Effector memory CD8-positive, alpha-beta T cell (primary cell): ENCODE measurements at regions not wholly inside any gene's neighbourhood (a gene's known extent, or its start where the extent isn't known, plus 50 kb on each side); places are given as distances from the start of the nearest gene placed in this dataset.
"Not testable (repeated sequence)": the region's sequence is repeated elsewhere in the genome, so short reads cannot be mapped to it uniquely, and the experiment has no call there.

Experiments used
- ATAC-seq: fragments of 150-1000 bp; cut with Tn5 transposase; replicated peaks from 2 replicates; pipeline ENCODE4 v1.10.0; 2021; ENCODE audit warnings: mild to moderate bottlenecking, moderate library complexity
- DNase-seq, 3 experiments: peaks; one replicate each; pipeline ENCODE4 v3.0.0; 2021
- H3K27ac Mint-ChIP-seq, 2 donors: one replicate each; pipeline ENCODE4 v1.8.0; 2022; ENCODE audit warnings: mild to moderate bottlenecking in 2 of 2, mixed read lengths in 2 of 2, moderate library complexity in 2 of 2
- H3K27me3 Mint-ChIP-seq, 2 donors: one replicate each; pipeline ENCODE4 v1.8.0; 2022; ENCODE audit warnings: mixed read lengths in 2 of 2
- H3K36me3 Mint-ChIP-seq: one replicate; pipeline ENCODE4 v1.8.0; 2022; ENCODE audit warnings: mild to moderate bottlenecking, moderate library complexity, mixed read lengths; ENCODE audit not compliant: insufficient read depth
- H3K4me1 Mint-ChIP-seq, 2 donors: one replicate each; pipeline ENCODE4 v1.8.0; 2022; ENCODE audit warnings: low read depth in 2 of 2, mixed read lengths in 2 of 2
- H3K4me3 Mint-ChIP-seq, 2 donors: one replicate each; pipeline ENCODE4 v1.8.0; 2022; ENCODE audit warnings: mild to moderate bottlenecking in 2 of 2, mixed read lengths in 2 of 2, moderate library complexity in 2 of 2
- H3K9me3 Mint-ChIP-seq, 2 donors: one replicate each; pipeline ENCODE4 v1.8.0; 2022; ENCODE audit warnings: mixed read lengths in 2 of 2

GRCh38 chr4:142897518-142897917 is 51.4 kb upstream of the INPP4B start:
- H3K4me1 Mint-ChIP-seq, H3K36me3 Mint-ChIP-seq, H3K9me3 Mint-ChIP-seq, DNase-seq, ATAC-seq, H3K27ac Mint-ChIP-seq, H3K4me3 Mint-ChIP-seq: not testable (repeated sequence)
- peaks cover 7 to 19% of the 10 kb centered on the region in 2 donors for H3K27me3 Mint-ChIP-seq

- no peaks in the 10 kb centered on the region for H3K4me1 Mint-ChIP-seq
- H3K27ac Mint-ChIP-seq: no peak overlapping the region
- ATAC-seq: no peak
- H3K9me3 Mint-ChIP-seq: peaks cover 0 to 3% of the 10 kb centered on the region in 2 donors
- DNase-seq: no peak
- no peaks in the 10 kb centered on the region for H3K36me3 Mint-ChIP-seq
- peaks cover 11 to 12% of the 10 kb centered on the region in 2 donors for H3K27me3 Mint-ChIP-seq
- H3K4me3 Mint-ChIP-seq: no peak overlapping the region
Observed at GRCh38 chr4:142900622-142901021, 54.5 kb upstream of the INPP4B start.

- Mint-ChIP-seq H3K9me3 (peaks cover 0 to 2% of the 10 kb centered on the region in 2 donors), H3K4me3 (no peak overlapping the region), H3K36me3 (no peaks in the 10 kb centered on the region), H3K27me3 (peaks cover 12 to 14% of the 10 kb centered on the region in 2 donors), H3K4me1 (no peaks in the 10 kb centered on the region), H3K27ac (no peak overlapping the region)
- ATAC-seq (no peak), DNase-seq (no peak)
Observed at GRCh38 chr4:142901166-142901662, 55.1 kb upstream of the INPP4B start.

- not testable (repeated sequence) for H3K4me1 Mint-ChIP-seq, H3K36me3 Mint-ChIP-seq, H3K4me3 Mint-ChIP-seq, DNase-seq, ATAC-seq, H3K9me3 Mint-ChIP-seq, H3K27ac Mint-ChIP-seq
- peaks cover 11 to 12% of the 10 kb centered on the region in 2 donors for H3K27me3 Mint-ChIP-seq
Observed at GRCh38 chr4:142903617-142904016, 57.5 kb upstream of the INPP4B start.

DNA sequence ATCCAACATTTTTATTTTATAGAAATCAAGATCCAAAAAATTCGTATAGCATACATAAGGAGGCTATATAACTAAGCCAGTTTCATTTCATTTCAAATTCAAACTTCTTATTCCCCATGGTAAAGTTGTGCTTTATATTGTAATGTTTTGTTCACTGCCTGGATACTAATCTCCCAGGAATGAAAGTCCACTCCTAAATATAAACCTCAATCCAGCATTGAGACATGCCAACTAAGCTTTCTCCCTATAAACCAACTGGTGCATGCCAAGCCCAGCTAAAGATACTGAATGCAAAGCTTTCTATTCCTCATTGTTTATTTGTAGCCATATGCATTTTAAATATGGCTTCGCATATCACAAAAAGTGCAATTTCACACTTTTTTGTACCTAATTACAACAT is 63.8 kb upstream of the INPP4B start:
- Mint-ChIP-seq H3K4me3 (no peak overlapping the region), H3K27me3 (peaks cover 0 to 11% of the 10 kb centered on the region in 2 donors), H3K9me3 (no peaks in the 10 kb centered on the region), H3K27ac (no peak overlapping the region), H3K36me3 (no peaks in the 10 kb centered on the region), H3K4me1 (no peaks in the 10 kb centered on the region)
- DNase-seq: no peak
- no peak for ATAC-seq

DNA sequence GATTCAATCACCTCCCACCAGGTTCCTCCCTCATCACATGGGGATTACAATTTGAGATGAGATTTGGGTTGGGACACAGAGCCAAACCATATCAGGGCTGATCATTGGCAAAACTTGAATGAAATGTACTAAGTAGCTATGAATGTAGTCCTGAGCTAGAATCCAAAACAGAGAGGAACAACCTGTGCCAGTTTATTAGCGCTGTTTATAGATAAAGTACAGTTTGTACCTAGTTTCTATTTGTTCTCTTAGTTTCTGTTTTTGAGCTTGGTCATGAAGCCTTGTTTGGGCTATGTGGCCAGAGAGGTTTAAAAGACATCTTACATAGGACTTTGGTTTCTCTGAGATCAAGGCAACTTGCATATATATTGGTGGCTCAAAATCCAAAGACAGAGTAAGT is 66.9 kb upstream of the INPP4B start:
- no peaks in the 10 kb centered on the region for H3K27me3 Mint-ChIP-seq
- DNase-seq (no peak), ATAC-seq (no peak)
- H3K36me3 Mint-ChIP-seq: no peaks in the 10 kb centered on the region
- H3K4me3 Mint-ChIP-seq: no peak overlapping the region
- H3K9me3 Mint-ChIP-seq: no peaks in the 10 kb centered on the region
- no peaks in the 10 kb centered on the region for H3K4me1 Mint-ChIP-seq
- no peak overlapping the region for H3K27ac Mint-ChIP-seq

- Mint-ChIP-seq H3K9me3 (no peaks in the 10 kb centered on the region), H3K27me3 (no peaks in the 10 kb centered on the region), H3K27ac (no peak overlapping the region), H3K4me3 (no peak overlapping the region), H3K4me1 (no peaks in the 10 kb centered on the region), H3K36me3 (no peaks in the 10 kb centered on the region)
- ATAC-seq (no peak), DNase-seq (no peak)
Observed at GRCh38 chr4:142913461-142914030, 67.4 kb upstream of the INPP4B start.

DNA sequence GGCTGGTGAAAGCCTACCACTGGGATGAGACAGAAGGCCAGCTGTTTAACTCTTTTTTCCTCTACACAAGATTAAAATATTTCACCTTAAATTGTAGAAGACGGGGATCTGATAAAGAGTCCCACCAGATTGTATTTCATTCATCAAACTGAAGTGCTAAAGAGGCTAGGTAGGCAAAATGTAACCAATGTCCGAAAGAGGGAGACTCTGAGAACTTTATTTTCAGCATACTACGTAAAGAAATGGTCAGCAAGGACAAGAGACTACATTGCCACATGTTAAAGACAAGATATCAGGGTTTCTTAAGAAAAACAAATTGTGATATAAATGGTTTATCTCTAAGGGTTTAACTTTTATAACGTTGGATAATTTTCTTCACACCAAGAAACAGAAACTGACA is 71.6 kb upstream of the INPP4B start:
- DNase-seq (no peak), ATAC-seq (no peak)
- Mint-ChIP-seq H3K27me3 (peaks cover 0 to 5% of the 10 kb centered on the region in 2 donors), H3K9me3 (no peaks in the 10 kb centered on the region), H3K36me3 (no peaks in the 10 kb centered on the region), H3K4me1 (no peaks in the 10 kb centered on the region), H3K4me3 (no peak overlapping the region), H3K27ac (no peak overlapping the region)

- Mint-ChIP-seq H3K4me1 (no peaks in the 10 kb centered on the region), H3K27ac (no peak overlapping the region), H3K36me3 (no peaks in the 10 kb centered on the region), H3K9me3 (peaks cover 0 to 3% of the 10 kb centered on the region in 2 donors), H3K4me3 (no peak overlapping the region), H3K27me3 (peaks cover 5 to 8% of the 10 kb centered on the region in 2 donors)
- DNase-seq (no peak), ATAC-seq (no peak)
Observed at GRCh38 chr4:142922720-142923119, 76.6 kb upstream of the INPP4B start.

GRCh38 chr4:142923619-142924018 is 77.5 kb upstream of the INPP4B start:
- peaks cover 5 to 8% of the 10 kb centered on the region in 2 donors for H3K27me3 Mint-ChIP-seq
- H3K27ac Mint-ChIP-seq: no peak overlapping the region
- H3K4me1 Mint-ChIP-seq: no peaks in the 10 kb centered on the region
- ATAC-seq (no peak), DNase-seq (no peak)
- no peak overlapping the region for H3K4me3 Mint-ChIP-seq
- H3K9me3 Mint-ChIP-seq: peaks cover 0 to 3% of the 10 kb centered on the region in 2 donors
- H3K36me3 Mint-ChIP-seq: no peaks in the 10 kb centered on the region

DNA sequence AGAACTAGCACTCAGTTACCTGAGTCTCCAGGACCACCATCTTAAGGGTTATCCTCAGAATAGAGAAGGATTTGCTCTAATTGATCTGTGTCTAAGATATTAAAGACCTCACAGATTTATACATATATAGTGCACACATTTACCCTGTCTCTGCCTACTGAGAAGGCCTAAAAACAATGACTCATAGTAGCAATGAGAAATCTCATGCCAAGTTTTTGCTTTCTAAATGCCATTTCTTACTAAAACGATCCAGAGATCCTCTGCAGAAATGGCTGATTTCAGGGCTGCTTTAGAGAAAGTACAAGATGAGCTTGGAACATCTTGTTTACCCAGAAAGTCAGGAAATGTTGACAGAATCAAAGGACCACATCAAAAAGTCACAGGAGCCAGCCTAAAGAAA is 79.1 kb upstream of the INPP4B start:
- H3K9me3 Mint-ChIP-seq: peaks cover 0 to 3% of the 10 kb centered on the region in 2 donors
- no peaks in the 10 kb centered on the region for H3K36me3 Mint-ChIP-seq
- H3K27me3 Mint-ChIP-seq: peaks cover 8 to 11% of the 10 kb centered on the region in 2 donors
- no peak for ATAC-seq
- H3K4me1 Mint-ChIP-seq: no peaks in the 10 kb centered on the region
- no peak for DNase-seq
- no peak overlapping the region for H3K4me3 Mint-ChIP-seq
- H3K27ac Mint-ChIP-seq: no peak overlapping the region

- H3K27me3 Mint-ChIP-seq: peaks cover 3 to 11% of the 10 kb centered on the region in 2 donors
- H3K27ac Mint-ChIP-seq: no peak overlapping the region
- ATAC-seq (no peak), DNase-seq (no peak)
- H3K36me3 Mint-ChIP-seq: no peaks in the 10 kb centered on the region
- peaks cover 0 to 3% of the 10 kb centered on the region in 2 donors for H3K9me3 Mint-ChIP-seq
- H3K4me3 Mint-ChIP-seq: no peak overlapping the region
- H3K4me1 Mint-ChIP-seq: no peaks in the 10 kb centered on the region
Observed at GRCh38 chr4:142927721-142928120, 81.6 kb upstream of the INPP4B start.

GRCh38 chr4:142929526-142929925 is 83.4 kb upstream of the INPP4B start:
- no peak overlapping the region for H3K4me3 Mint-ChIP-seq
- H3K4me1 Mint-ChIP-seq: no peaks in the 10 kb centered on the region
- ATAC-seq (no peak), DNase-seq (no peak)
- H3K9me3 Mint-ChIP-seq: no peaks in the 10 kb centered on the region
- no peaks in the 10 kb centered on the region for H3K36me3 Mint-ChIP-seq
- peaks cover 0 to 7% of the 10 kb centered on the region in 2 donors for H3K27me3 Mint-ChIP-seq
- no peak overlapping the region for H3K27ac Mint-ChIP-seq

- DNase-seq (no peak), ATAC-seq (no peak)
- Mint-ChIP-seq H3K27me3 (peaks cover 0 to 7% of the 10 kb centered on the region in 2 donors), H3K36me3 (no peaks in the 10 kb centered on the region), H3K27ac (no peak overlapping the region), H3K9me3 (no peaks in the 10 kb centered on the region), H3K4me3 (no peak overlapping the region), H3K4me1 (no peaks in the 10 kb centered on the region)
Observed at GRCh38 chr4:142933207-142933606, 87.1 kb upstream of the INPP4B start.
